K562 (cell line): ENCODE measurements at regions not wholly inside any gene's neighbourhood (a gene's known extent, or its start where the extent isn't known, plus 50 kb on each side); places are given as distances from the start of the nearest gene placed in this dataset.

Source experiments
- BDP1 ChIP-seq: IDR thresholded peaks from 3 replicates; pipeline ENCODE4 v1.6.1; 2011; ENCODE audit not compliant: insufficient read length, insufficient read depth
- DMBX1 ChIP-seq: fragments of 250-450 bp; sonication (Bioruptor Pico); IDR thresholded peaks from 2 replicates; pipeline ENCODE4 v1.8.0; 2022; ENCODE audit warnings: inconsistent platforms, mild to moderate bottlenecking, moderate library complexity, borderline replicate concordance
- ELK3 ChIP-seq: fragments of 450-650 bp; formaldehyde crosslinking; IDR thresholded peaks from 2 replicates; pipeline ENCODE4 v1.4.0; 2020; ENCODE audit warnings: mild to moderate bottlenecking
- ESRRB ChIP-seq: fragments of 250-450 bp; sonication (Bioruptor Pico); IDR thresholded peaks from 2 replicates; pipeline ENCODE4 v1.5.0; 2020; ENCODE audit warnings: mild to moderate bottlenecking, moderate library complexity, borderline replicate concordance
- GATA2 ChIP-seq: sonication (generic); formaldehyde crosslinking; IDR thresholded peaks from 2 replicates; pipeline ENCODE4 v1.4.0; 2020; ENCODE audit warnings: mild to moderate bottlenecking, missing genetic modification reagents
- HDAC1 ChIP-seq, 2 experiments: fragments of 450-650 bp; IDR thresholded peaks; 2 replicates each; pipeline ENCODE4 v1.6.1; 2016 to 2017; ENCODE audit warnings: inconsistent platforms in 1 of 2, mild to moderate bottlenecking in 1 of 2, moderate library complexity in 1 of 2
- HMBOX1 ChIP-seq: sonication (generic); IDR thresholded peaks from 2 replicates; pipeline ENCODE4 v1.6.1; 2016
- KAT7 ChIP-seq: sonication (generic); formaldehyde crosslinking; IDR thresholded peaks from 2 replicates; pipeline ENCODE4 v1.8.0; 2022; ENCODE audit warnings: missing genetic modification reagents, mild to moderate bottlenecking, borderline replicate concordance
- KLF13 ChIP-seq: fragments of 450-650 bp; IDR thresholded peaks from 2 replicates; pipeline ENCODE4 v1.6.1; 2016; ENCODE audit warnings: missing genetic modification characterization, low read depth, mild to moderate bottlenecking, missing compliant biosample characterization, moderate library complexity, borderline replicate concordance
- KLF6 ChIP-seq: fragments of 250-450 bp; sonication (Bioruptor Pico); IDR thresholded peaks from 2 replicates; pipeline ENCODE4 v1.4.0; 2020; ENCODE audit warnings: mild to moderate bottlenecking, moderate library complexity, borderline replicate concordance
- MAFF ChIP-seq: IDR thresholded peaks from 2 replicates; pipeline ENCODE4 v1.6.1; 2012; ENCODE audit warnings: low read length, improper control_type of control experiment
- MCM3 ChIP-seq: fragments of 450-650 bp; IDR thresholded peaks from 2 replicates; pipeline ENCODE4 v1.6.1; 2016
- PBX2 ChIP-seq, 2 experiments: IDR thresholded peaks in 1 of 2; conservative IDR thresholded peaks in 1 of 2; 2 replicates each; pipeline ENCODE4 v1.6.1; 2016; ENCODE audit warnings: low read depth in 2 of 2, mild to moderate bottlenecking in 1 of 2, missing compliant biosample characterization in 1 of 2, missing genetic modification characterization in 1 of 2, moderate library complexity in 1 of 2
- PML ChIP-seq: IDR thresholded peaks from 2 replicates; pipeline ENCODE4 v1.6.1; 2012; ENCODE audit warnings: low read length, inconsistent platforms
- RBM14 ChIP-seq: fragments of 200-400 bp; formaldehyde crosslinking; IDR thresholded peaks from 2 replicates; pipeline ENCODE4 v1.6.1; 2018; ENCODE audit warnings: low read depth, mild to moderate bottlenecking, low read length, moderate library complexity, borderline replicate concordance; ENCODE audit not compliant: insufficient read depth
- TFAP4 ChIP-seq: sonication (generic); formaldehyde crosslinking; IDR thresholded peaks from 2 replicates; pipeline ENCODE4 v1.8.0; 2022; ENCODE audit warnings: missing genetic modification reagents, mild to moderate bottlenecking, moderate library complexity, borderline replicate concordance
- ZBTB17 ChIP-seq: fragments of 450-650 bp; formaldehyde crosslinking; IDR thresholded peaks from 2 replicates; pipeline ENCODE4 v1.4.0; 2020; ENCODE audit warnings: mild to moderate bottlenecking
- ZNF124 ChIP-seq: sonication (generic); formaldehyde crosslinking; IDR thresholded peaks from 2 replicates; pipeline ENCODE4 v1.8.1; 2022; ENCODE audit warnings: missing genetic modification reagents
- ZNF140 ChIP-seq: fragments of 250-450 bp; sonication (Bioruptor Pico); IDR thresholded peaks from 2 replicates; pipeline ENCODE4 v1.8.0; 2021; ENCODE audit warnings: moderate library complexity, mild to moderate bottlenecking, inconsistent platforms
- ZNF165 ChIP-seq: fragments of 250-450 bp; sonication (Bioruptor Pico); IDR thresholded peaks from 2 replicates; pipeline ENCODE4 v1.4.0; 2020; ENCODE audit warnings: borderline replicate concordance
- ZNF174 ChIP-seq: fragments of 250-450 bp; sonication (Bioruptor Pico); IDR thresholded peaks from 2 replicates; pipeline ENCODE4 v1.4.0; 2020; ENCODE audit warnings: mild to moderate bottlenecking
- ZNF239 ChIP-seq: fragments of 250-450 bp; sonication (Bioruptor Pico); IDR thresholded peaks from 2 replicates; pipeline ENCODE4 v1.4.0; 2020; ENCODE audit warnings: mild to moderate bottlenecking
- ZNF780A ChIP-seq: fragments of 250-450 bp; sonication (Bioruptor Pico); IDR thresholded peaks from 2 replicates; pipeline ENCODE4 v1.5.0; 2021; ENCODE audit warnings: mild to moderate bottlenecking
- ZNF785 ChIP-seq: fragments of 250-450 bp; sonication (Bioruptor Pico); IDR thresholded peaks from 2 replicates; pipeline ENCODE4 v1.4.0; 2020; ENCODE audit warnings: mild to moderate bottlenecking

GRCh38 chr5:10863763-10864383 lies 102.8 kb upstream of the DAP start (continued):
- no peak for TF ChIP-seq TFAP4 (CRISPR knock-in tag)
- no peak for TF ChIP-seq MAFF
- TF ChIP-seq PBX2 (CRISPR knock-in tag; IDR thresholded peaks at IDR 0.05; ENCODE audit: low read depth), result no peak
- no peak for TF ChIP-seq PBX2 (tag; conservative IDR thresholded peaks at IDR 0.05; ENCODE audit: low read depth)
- TF ChIP-seq ELK3, result no peak
- no peak for TF ChIP-seq KLF6 (CRISPR knock-in tag)
- no peak for TF ChIP-seq KLF13 (tag)
- TF ChIP-seq ZNF785 (CRISPR knock-in tag), result no peak
- TF ChIP-seq ZNF239 (CRISPR knock-in tag), result no peak
- no peak for TF ChIP-seq PML
- TF ChIP-seq ZBTB17 (CRISPR knock-in tag), result no peak
- TF ChIP-seq ZNF165 (CRISPR knock-in tag), result no peak
- TF ChIP-seq HMBOX1, result no peak
- TF ChIP-seq ZNF124 (CRISPR knock-in tag), result no peak
- no peak for TF ChIP-seq KAT7
- TF ChIP-seq RBM14, result no peak
- no peak for TF ChIP-seq GATA2 (CRISPR knock-in tag)
- no peak for TF ChIP-seq ZNF174 (CRISPR knock-in tag)
- TF ChIP-seq ESRRB (CRISPR knock-in tag), result no peak
- no peak for TF ChIP-seq MCM3
- no peak for TF ChIP-seq DMBX1 (CRISPR knock-in tag)
- no peak for TF ChIP-seq ZNF140 (CRISPR knock-in tag)
- no peak for TF ChIP-seq HDAC1 (IDR thresholded peaks at IDR 0.05)
- TF ChIP-seq BDP1, result no peak
- TF ChIP-seq ZNF780A, result no peak
